IMR-90 (cell line): ENCODE measurements at regions not wholly inside any gene's neighbourhood (a gene's known extent, or its start where the extent isn't known, plus 50 kb on each side); places are given as distances from the start of the nearest gene placed in this dataset.

ENCODE experiments used
- ATAC-seq: fragments of 200-7000 bp; cut with Tn5 transposase; 2 replicates; pipeline ENCODE4 v1.9.1; 2020; ENCODE audit warnings: low read depth, mild to moderate bottlenecking, moderate library complexity
- BruUV-seq: library from RNA; stranded (reverse); fragments of 400-500 nt; replicated peaks from 2 replicates; lab custom pipeline; 2021; lab: Mats Ljungman, UMichigan
- CTCF ChIA-PET: fragments of 300-600 bp; formaldehyde crosslinking; extraction: SDS; loops from one replicate; lab custom pipeline; 2021; ENCODE audit warnings: antibody characterized with exemption; lab: Yijun Ruan, JAX
- POLR2A ChIA-PET: fragments of 300-600 bp; sonication (Branson Sonifier 250); formaldehyde crosslinking; loops from one replicate; lab custom pipeline; 2022; ENCODE audit warnings: antibody characterized with exemption; ENCODE audit not compliant: unreplicated experiment; lab: Charles Lee
- DNase-seq: peaks from one replicate; pipeline ENCODE4 v3.0.0; 2013
- H2AFZ ChIP-seq: replicated peaks from 2 replicates; pipeline ENCODE3; 2013; ENCODE audit warnings: low read length, mild to moderate bottlenecking; ENCODE audit not compliant: poor library complexity
- H2AK5ac ChIP-seq: 2 replicates; pipeline ENCODE4 v1.6.1; 2013; ENCODE audit warnings: low read depth, low read length, inconsistent platforms
- H2AK9ac ChIP-seq: replicated peaks from 2 replicates; pipeline ENCODE3; 2013; ENCODE audit warnings: mild to moderate bottlenecking, low read depth, low read length, moderate library complexity; ENCODE audit not compliant: poor library complexity
- H2BK120ac ChIP-seq: 2 replicates; pipeline ENCODE4 v1.6.1; 2013; ENCODE audit warnings: low read depth, low read length, inconsistent platforms
- H2BK15ac ChIP-seq: 3 replicates; pipeline ENCODE4 v1.6.1; 2013; ENCODE audit warnings: low read depth, low read length, inconsistent platforms
- H2BK20ac ChIP-seq: 2 replicates; pipeline ENCODE4 v1.6.1; 2013; ENCODE audit warnings: low read depth, mild to moderate bottlenecking, inconsistent platforms, low read length, moderate library complexity
- H2BK5ac ChIP-seq: 2 replicates; pipeline ENCODE4 v1.6.1; 2013; ENCODE audit warnings: mild to moderate bottlenecking, low read depth, low read length, inconsistent platforms; ENCODE audit not compliant: poor library complexity, severe bottlenecking
- H3K14ac ChIP-seq: replicated peaks from 2 replicates; pipeline ENCODE4 v1.6.1; 2013; ENCODE audit warnings: low read depth, low read length, inconsistent platforms
- H3K18ac ChIP-seq: 2 replicates; pipeline ENCODE4 v1.6.1; 2013; ENCODE audit warnings: low read depth, low read length, control low read depth
- H3K23ac ChIP-seq: 2 replicates; pipeline ENCODE4 v1.6.1; 2013; ENCODE audit warnings: low read depth, low read length, inconsistent platforms
- H3K27ac ChIP-seq: 2 replicates; pipeline ENCODE4 v1.5.1; 2013; ENCODE audit warnings: mild to moderate bottlenecking, control low read depth, low read length; ENCODE audit not compliant: insufficient read depth
- H3K27me3 ChIP-seq: 2 replicates; pipeline ENCODE4 v1.6.1; 2013; ENCODE audit warnings: low read length; ENCODE audit not compliant: control insufficient read depth, insufficient read depth
- H3K36me3 ChIP-seq: 2 replicates; pipeline ENCODE4 v1.6.1; 2013; ENCODE audit warnings: low read length, mixed read lengths; ENCODE audit not compliant: control insufficient read depth, insufficient read depth
- H3K4ac ChIP-seq: 2 replicates; pipeline ENCODE4 v1.6.1; 2013; ENCODE audit warnings: low read depth, low read length, inconsistent platforms
- H3K4me1 ChIP-seq: 2 replicates; pipeline ENCODE4 v1.6.1; 2013; ENCODE audit warnings: low read length, mixed read lengths; ENCODE audit not compliant: control insufficient read depth, insufficient read depth
- H3K4me2 ChIP-seq: 2 replicates; pipeline ENCODE4 v1.6.1; 2013; ENCODE audit warnings: low read depth, mild to moderate bottlenecking, control low read depth, low read length, moderate library complexity
- H3K4me3 ChIP-seq: 2 replicates; pipeline ENCODE4 v1.5.1; 2013; ENCODE audit warnings: low read depth, mild to moderate bottlenecking, control low read depth, low read length, moderate library complexity; ENCODE audit not compliant: insufficient read depth
- H3K56ac ChIP-seq: 2 replicates; pipeline ENCODE4 v1.6.1; 2013; ENCODE audit warnings: low read length, inconsistent platforms; ENCODE audit not compliant: insufficient read depth; ENCODE audit errors: extremely low read depth
- H3K79me1 ChIP-seq, 2 experiments: 2 replicates each; pipeline ENCODE4 v1.6.1; 2013; ENCODE audit warnings: low read length in 2 of 2, inconsistent platforms in 1 of 2, low read depth in 1 of 2
- H3K9ac ChIP-seq: 2 replicates; pipeline ENCODE4 v1.6.1; 2013; ENCODE audit warnings: low read depth, low read length, control low read depth
- H3K9me1 ChIP-seq: 2 replicates; pipeline ENCODE4 v1.6.1; 2013; ENCODE audit warnings: low read length, inconsistent platforms; ENCODE audit not compliant: insufficient read depth
- H3K9me3 ChIP-seq: 2 replicates; pipeline ENCODE4 v1.6.1; 2013; ENCODE audit warnings: low read length; ENCODE audit not compliant: control insufficient read depth, insufficient read depth
- H4K20me1 ChIP-seq: 2 replicates; pipeline ENCODE4 v1.6.1; 2013; ENCODE audit warnings: low read length, inconsistent platforms; ENCODE audit not compliant: insufficient read depth
- H4K5ac ChIP-seq: 2 replicates; pipeline ENCODE4 v1.6.1; 2013; ENCODE audit warnings: mild to moderate bottlenecking, low read depth, low read length, control low read depth
- H4K8ac ChIP-seq, 2 experiments: 2 replicates each; pipeline ENCODE4 v1.6.1; 2013; ENCODE audit warnings: low read depth in 2 of 2, low read length in 2 of 2, control low read depth in 1 of 2, inconsistent platforms in 1 of 2
- H4K91ac ChIP-seq: 2 replicates; pipeline ENCODE4 v1.6.1; 2013; ENCODE audit warnings: low read depth, low read length, inconsistent platforms; ENCODE audit not compliant: insufficient read depth
- CEBPB ChIP-seq: IDR thresholded peaks from 2 replicates; pipeline ENCODE4 v1.6.1; 2012; ENCODE audit warnings: low read depth, low read length, improper control_type of control experiment
- MAFK ChIP-seq: IDR thresholded peaks from 2 replicates; pipeline ENCODE4 v1.6.1; 2012; ENCODE audit warnings: low read depth, low read length, improper control_type of control experiment
- POLR2A ChIP-seq: IDR thresholded peaks from 2 replicates; pipeline ENCODE4 v1.6.1; 2012; ENCODE audit warnings: mild to moderate bottlenecking, low read depth, low read length
- SMC3 ChIP-seq: fragments of 150-350 bp; IDR thresholded peaks from 2 replicates; pipeline ENCODE4 v1.6.1; 2016; ENCODE audit warnings: low read depth, mild to moderate bottlenecking, antibody characterized with exemption, low read length, moderate library complexity
- WGBS, 2 experiments: methylation state at CpG; one replicate each; pipeline versions ENCODE4 v1.1.5 to v1.1.7; 2013; ENCODE audit warnings: missing lambda C conversion rate in 2 of 2; ENCODE audit not compliant: insufficient read length in 1 of 2; ENCODE audit errors: extremely low coverage in 2 of 2; 5-methylcytosine and 5-hydroxymethylcytosine counted together
- dilution Hi-C: fragments of 300-500 bp; cut with HindIII; formaldehyde crosslinking; loops from one replicate; pipeline ENCODE4 v1.14.3; 2018; ENCODE audit warnings: low sequenced_read_pairs; ENCODE audit not compliant: unreplicated experiment
- in situ Hi-C: fragments of 300-500 bp; cut with MboI; formaldehyde crosslinking; loops from 3 replicates; pipeline ENCODE4 v1.14.3; 2019; ENCODE audit warnings: low sequenced_read_pairs, inconsistent platforms, mixed read lengths
- intact Hi-C: fragments of 100-400 bp; cut with micrococcal nuclease; formaldehyde crosslinking; loops from 2 replicates; pipeline ENCODE4 v1.10.0; 2022
- TF ChIP-seq, protein P1 (sequence below): fragments of 150-350 bp; IDR thresholded peaks from 2 replicates; pipeline ENCODE4 v1.6.1; 2016; ENCODE audit warnings: low read depth, mild to moderate bottlenecking, low read length, moderate library complexity, borderline replicate concordance

DNA sequence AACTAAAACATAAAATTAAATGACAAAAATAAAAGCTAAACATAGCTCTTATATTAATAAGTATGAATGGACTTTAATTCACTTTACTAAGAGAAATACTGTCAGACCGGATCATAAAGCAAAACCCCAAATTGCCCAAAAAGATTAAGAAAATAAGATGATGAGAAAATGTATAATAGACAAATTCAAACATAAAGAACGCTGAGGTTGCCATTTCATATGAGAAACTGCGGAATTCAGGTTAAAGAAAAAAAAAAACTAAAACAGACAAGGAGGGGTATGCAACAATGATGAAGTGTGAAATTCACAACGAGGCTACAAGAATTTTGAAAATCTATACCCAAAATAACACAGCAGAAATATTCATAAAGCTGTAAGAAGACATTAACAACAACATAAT lies 133.6 kb upstream of the JUN start:
- Histone ChIP-seq H2BK120ac (no peak overlapping the region), H4K20me1 (no peaks in the 10 kb centered on the region), H3K79me1 (no peaks in the 10 kb centered on the region), H2AK5ac (no peak overlapping the region), H4K5ac (no peak overlapping the region), H2AFZ (no peak overlapping the region), H3K9ac (no peak overlapping the region), H2BK20ac (no peak overlapping the region), H3K9me1 (peaks cover 2% of the 10 kb centered on the region; the same call in 1 of the 2 replicates), H3K14ac (no peak overlapping the region), H3K36me3 (no peaks in the 10 kb centered on the region), H3K27ac (no peak overlapping the region), H3K4ac (no peak overlapping the region), H2BK5ac (no peak overlapping the region), H3K4me2 (no peak overlapping the region), H3K18ac (no peak overlapping the region), H4K8ac (no peak overlapping the region), H3K56ac (no peak overlapping the region), H2BK15ac (no peak overlapping the region), H3K4me3 (no peak overlapping the region), H3K9me3 (no peaks in the 10 kb centered on the region), H2AK9ac (no peak overlapping the region), H3K27me3 (no peaks in the 10 kb centered on the region), H3K23ac (no peak overlapping the region), H4K91ac (no peak overlapping the region), H3K4me1 (peaks cover 2% of the 10 kb centered on the region; the same call in 1 of the 2 replicates)
- WGBS, 2 experiments = no CpG with 5 or more reads among the region's 4 CpGs
- in situ Hi-C loops (no loop called here), intact Hi-C loops (loop anchor here (5.0 kb wide), 1 partner anchor 65 kb away; no protein-coding TSS in a partner anchor), dilution Hi-C loops (no loop called here)
- TF ChIP-seq POLR2A (no peak), SMC3 (no peak), MAFK (peak; percentile 54; the same call in 1 of the 2 replicates), CEBPB (no peak)
- TF ChIP-seq, protein P1, sequence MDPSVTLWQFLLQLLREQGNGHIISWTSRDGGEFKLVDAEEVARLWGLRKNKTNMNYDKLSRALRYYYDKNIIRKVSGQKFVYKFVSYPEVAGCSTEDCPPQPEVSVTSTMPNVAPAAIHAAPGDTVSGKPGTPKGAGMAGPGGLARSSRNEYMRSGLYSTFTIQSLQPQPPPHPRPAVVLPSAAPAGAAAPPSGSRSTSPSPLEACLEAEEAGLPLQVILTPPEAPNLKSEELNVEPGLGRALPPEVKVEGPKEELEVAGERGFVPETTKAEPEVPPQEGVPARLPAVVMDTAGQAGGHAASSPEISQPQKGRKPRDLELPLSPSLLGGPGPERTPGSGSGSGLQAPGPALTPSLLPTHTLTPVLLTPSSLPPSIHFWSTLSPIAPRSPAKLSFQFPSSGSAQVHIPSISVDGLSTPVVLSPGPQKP = no peak
- CTCF ChIA-PET = interaction anchor here (0.6 to 2.2 kb wide), 2 partner anchors 10 to 163 kb away, joined by 6 to 9 read pairs; no protein-coding TSS in a partner anchor
- no TSS peak for BruUV-seq
- no peak for ATAC-seq
- no peak for DNase-seq
- POLR2A ChIA-PET = no interaction called here
